Motor neuron (in vitro differentiated cells): ENCODE measurements at regions not wholly inside any gene's neighbourhood (a gene's known extent, or its start where the extent isn't known, plus 50 kb on each side); places are given as distances from the start of the nearest gene placed in this dataset.

Experiments
- ATAC-seq, 8 experiments: fragments of 200-7000 bp; cut with Tn5 transposase; replicated peaks in 6 of 8; 2 replicates each; pipeline ENCODE4 v1.8.0; 2021; ENCODE audit warnings: mild to moderate bottlenecking in 8 of 8, moderate library complexity in 8 of 8
- H3K27ac ChIP-seq, 2 donors: fragments of 250-450 bp; sonication (Bioruptor Pico); 2 replicates each; pipeline ENCODE4 v1.9.0; 2021; ENCODE audit warnings: antibody characterized with exemption in 2 of 2, mild to moderate bottlenecking in 2 of 2, moderate library complexity in 1 of 2
- H3K4me1 ChIP-seq, 2 donors: fragments of 250-450 bp; sonication (Bioruptor Pico); replicated peaks in 1 of 2; 2 replicates each; pipeline ENCODE4 v1.6.1; 2021; ENCODE audit warnings: antibody characterized with exemption in 2 of 2, mild to moderate bottlenecking in 2 of 2, moderate library complexity in 1 of 2
- H3K4me3 ChIP-seq, 5 donors: fragments of 250-450 bp; sonication (Bioruptor Pico); 2 replicates each; pipeline ENCODE4 v1.9.0; 2021; ENCODE audit warnings: antibody characterized with exemption in 5 of 5, mild to moderate bottlenecking in 5 of 5, moderate library complexity in 4 of 5
- WGBS, 10 experiments: fragments of 450-650 bp; shearing (Covaris generic); methylation state at CpG; one replicate each; pipeline ENCODE4 v1.0.0; 2022; 5-methylcytosine and 5-hydroxymethylcytosine counted together
- in situ Hi-C, 9 experiments: fragments of 400-800 bp; cut with MboI; loops; one replicate each; pipeline ENCODE4 v1.15.0; 2021; ENCODE audit warnings: low sequenced_read_pairs in 9 of 9, low pct_unique_long_range_greater_than_20kb in 2 of 9; ENCODE audit not compliant: unreplicated experiment in 9 of 9

- Histone ChIP-seq H3K4me3 (peak overlapping the region; percentile 42 to 52 (median 48)), H3K4me1 (peaks cover 17 to 22% of the 10 kb centered on the region in 2 donors), H3K27ac (peak overlapping the region; percentile 20 to 78)
- in situ Hi-C loops = no loop called here
- 0 to 93% (median 33%) methylated on average over 2 to 7 of the region's 7 CpGs for WGBS, 10 experiments
- peak in 1 of 8 experiments; percentile 1 for ATAC-seq
These were observed 70.9 kb upstream of the NHSL1 start for GRCh38 chr6:138569970-138570724.

DNA sequence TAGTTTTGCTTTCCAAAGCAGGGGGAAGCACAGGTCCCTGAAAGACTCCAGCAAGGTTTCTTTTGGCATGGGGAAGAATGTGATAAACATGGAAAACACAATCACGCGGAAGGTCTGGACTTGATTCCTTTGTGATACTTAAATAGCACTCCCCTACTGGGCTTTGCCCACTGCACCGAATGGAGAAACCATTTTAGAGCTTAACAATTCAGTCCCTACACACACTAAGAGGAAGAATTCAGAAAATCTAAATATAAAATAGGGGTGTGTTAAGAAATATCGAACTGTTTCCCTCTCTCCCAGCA is 71.4 kb upstream of the NHSL1 start:
- Histone ChIP-seq H3K4me1 (peaks cover 17 to 22% of the 10 kb centered on the region in 2 donors), H3K27ac (peak overlapping the region; percentile 20 to 78), H3K4me3 (peak overlapping the region; percentile 42 to 52 (median 48))
- WGBS, 10 experiments = 0 to 96% (median 30%) methylated on average over 1 to 4 of the region's 4 CpGs; no CpG with 5 or more reads in 1 of the 10 experiments
- in situ Hi-C loops = no loop called here
- peak in 1 of 8 experiments; percentile 13 for ATAC-seq

GRCh38 chr6:138571181-138571580 is 71.9 kb upstream of the NHSL1 start:
- in situ Hi-C loops = no loop called here
- WGBS, 10 experiments = 0 to 96% (median 10%) methylated on average over 1 to 7 of the region's 7 CpGs; no CpG with 5 or more reads in 1 of the 10 experiments
- ATAC-seq = peak in 4 of 8 experiments; percentile 6 to 21 (median 14)
- Histone ChIP-seq H3K27ac (peak overlapping the region; percentile 20 to 78), H3K4me3 (peak overlapping the region; percentile 42 to 52 (median 48)), H3K4me1 (peaks cover 17 to 24% of the 10 kb centered on the region in 2 donors)

- Histone ChIP-seq H3K4me1 (peaks cover 17 to 29% of the 10 kb centered on the region in 2 donors), H3K4me3 (peak overlapping the region; percentile 42 to 52 (median 48)), H3K27ac (peak overlapping the region; percentile 34 to 78)
- in situ Hi-C loops = no loop called here
- ATAC-seq = no peak
- WGBS, 10 experiments = 0 to 60% (median 4%) methylated on average over 2 to 15 of the region's 15 CpGs; no CpG with 5 or more reads in 1 of the 10 experiments
These were observed 72.4 kb upstream of the NHSL1 start for GRCh38 chr6:138571585-138572166.

DNA sequence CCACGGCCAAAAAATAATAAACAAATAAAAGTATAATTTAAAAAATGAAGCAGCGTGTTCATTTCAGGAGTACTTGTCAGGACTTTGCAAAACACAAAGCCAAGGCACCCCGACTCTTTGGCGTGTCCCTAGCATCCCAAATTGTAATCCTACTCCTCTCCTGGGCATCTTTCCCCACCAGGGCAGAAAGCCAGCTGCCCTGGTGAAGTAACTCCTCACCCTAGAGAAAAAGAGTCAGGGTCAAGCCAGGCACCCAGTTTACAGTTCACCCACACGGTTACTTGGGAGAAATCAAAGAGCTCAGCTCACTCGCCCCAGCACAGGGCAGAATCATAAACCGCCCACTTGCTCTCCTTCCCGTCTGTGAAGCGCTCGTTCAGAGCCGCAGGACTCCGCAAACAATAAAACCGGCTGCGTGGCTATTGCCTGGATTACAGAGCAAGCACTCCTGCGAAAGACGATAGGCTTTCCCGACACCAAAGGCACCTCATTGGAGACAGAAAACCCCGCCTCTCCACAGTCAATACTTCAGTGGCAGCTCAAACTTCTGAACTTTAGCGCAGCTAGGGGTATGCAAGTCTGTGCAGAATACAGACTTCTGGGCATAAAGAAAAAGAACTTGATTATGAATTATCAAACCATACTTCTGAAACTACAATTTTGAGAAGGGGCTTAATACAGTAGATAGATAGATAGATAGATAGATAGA is 73.0 kb upstream of the NHSL1 start:
- H3K4me1 ChIP-seq = peaks cover 22 to 33% of the 10 kb centered on the region in 2 donors
- in situ Hi-C loops = no loop called here
- WGBS, 10 experiments = 0 to 29% (median 0%) methylated on average over 1 to 16 of the region's 19 CpGs
- H3K27ac ChIP-seq = peak overlapping the region; percentile 34 to 78
- peak; percentile 88 to 99 (median 92) for ATAC-seq
- H3K4me3 ChIP-seq = peak overlapping the region; percentile 42 to 52 (median 48)

DNA sequence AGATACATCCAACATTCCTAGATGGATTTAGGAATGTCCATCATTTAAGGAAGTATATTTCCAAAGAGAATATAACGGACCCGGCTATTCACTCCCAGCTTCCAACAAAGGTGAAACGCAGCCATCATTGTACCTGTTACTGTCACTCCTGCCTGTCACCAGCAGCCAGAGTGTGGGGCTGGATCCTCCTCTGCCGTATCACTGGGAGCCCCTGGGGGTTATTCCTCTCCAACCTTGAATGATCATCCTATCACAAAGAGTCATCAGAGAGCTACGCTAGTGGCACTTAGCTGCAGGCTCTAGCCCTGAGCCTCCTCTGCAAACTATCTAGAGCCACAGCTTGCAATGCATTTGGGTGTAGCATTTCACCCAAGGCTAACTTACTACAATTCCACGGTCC is 73.6 kb upstream of the NHSL1 start:
- H3K27ac ChIP-seq = no peak overlapping the region
- ATAC-seq = peak in 1 of 8 experiments; percentile 3
- H3K4me3 ChIP-seq = no peak overlapping the region
- in situ Hi-C loops = no loop called here
- WGBS, 10 experiments = 39 to 78% (median 56%) methylated on average over 1 to 6 of the region's 6 CpGs; no CpG with 5 or more reads in 2 of the 10 experiments
- peaks cover 24 to 33% of the 10 kb centered on the region in 2 donors for H3K4me1 ChIP-seq

DNA sequence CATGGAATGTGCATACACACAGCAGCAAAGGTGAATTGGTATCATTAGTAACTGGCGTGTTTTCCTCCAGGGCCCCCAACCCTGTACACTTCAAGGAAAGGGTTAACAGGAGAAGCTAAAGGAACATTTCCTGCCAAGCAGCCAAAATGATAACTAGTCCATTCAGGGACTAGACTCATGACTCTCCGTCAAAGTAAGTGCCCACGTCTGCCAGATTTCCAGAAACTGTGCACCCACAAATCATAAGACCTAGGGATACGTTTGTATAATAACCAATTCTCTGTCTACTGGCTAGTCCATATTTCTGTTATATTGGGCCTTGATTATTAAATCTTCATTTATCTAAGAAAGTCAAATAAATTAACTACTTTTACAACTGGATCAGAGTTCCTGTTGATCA is 76.0 kb upstream of the NHSL1 start:
- WGBS, 10 experiments = 0 to 93% (median 81%) methylated on average over 1 to 4 of the region's 4 CpGs; no CpG with 5 or more reads in 4 of the 10 experiments
- H3K4me3 ChIP-seq = no peak overlapping the region
- in situ Hi-C loops = loop anchor here in 6 of 9 experiments (25.0 kb wide), 2 partner anchors 138 to 187 kb away; partner anchors contain the start of gene CCDC28A (in 4 of the 6)
- H3K27ac ChIP-seq = no peak overlapping the region
- peaks cover 13 to 24% of the 10 kb centered on the region in 2 donors for H3K4me1 ChIP-seq
- no peak for ATAC-seq

DNA sequence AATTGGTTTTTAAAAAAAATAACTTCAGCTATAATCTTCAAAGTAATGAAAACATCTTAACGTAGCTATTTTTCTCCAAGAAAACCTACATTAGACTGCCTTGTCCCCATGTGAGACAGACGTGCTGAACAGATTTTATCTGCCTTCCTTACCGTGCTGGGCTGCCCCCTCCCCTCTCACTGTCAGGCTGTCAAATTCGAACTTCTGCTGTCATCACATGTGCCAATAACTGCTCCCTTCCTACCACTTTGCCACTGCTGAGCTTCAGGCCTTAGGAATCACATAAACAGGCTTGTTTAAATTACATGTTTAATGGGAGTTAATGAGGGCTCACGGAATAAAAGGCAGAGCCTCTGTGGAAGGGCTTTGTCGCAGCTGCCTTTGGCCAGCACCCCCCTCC is 77.0 kb upstream of the NHSL1 start:
- Histone ChIP-seq H3K4me1 (peaks cover 13 to 24% of the 10 kb centered on the region in 2 donors), H3K4me3 (no peak overlapping the region), H3K27ac (no peak overlapping the region)
- in situ Hi-C loops = loop anchor here in 6 of 9 experiments (25.0 kb wide), 2 partner anchors 139 to 186 kb away; partner anchors contain the start of gene CCDC28A (in 4 of the 6)
- whole genome bisulfite sequencing, 10 experiments = 51 to 75% (median 57%) methylated on average over 2 to 6 of the region's 6 CpGs; no CpG with 5 or more reads in 3 of the 10 experiments
- no peak for ATAC-seq

DNA sequence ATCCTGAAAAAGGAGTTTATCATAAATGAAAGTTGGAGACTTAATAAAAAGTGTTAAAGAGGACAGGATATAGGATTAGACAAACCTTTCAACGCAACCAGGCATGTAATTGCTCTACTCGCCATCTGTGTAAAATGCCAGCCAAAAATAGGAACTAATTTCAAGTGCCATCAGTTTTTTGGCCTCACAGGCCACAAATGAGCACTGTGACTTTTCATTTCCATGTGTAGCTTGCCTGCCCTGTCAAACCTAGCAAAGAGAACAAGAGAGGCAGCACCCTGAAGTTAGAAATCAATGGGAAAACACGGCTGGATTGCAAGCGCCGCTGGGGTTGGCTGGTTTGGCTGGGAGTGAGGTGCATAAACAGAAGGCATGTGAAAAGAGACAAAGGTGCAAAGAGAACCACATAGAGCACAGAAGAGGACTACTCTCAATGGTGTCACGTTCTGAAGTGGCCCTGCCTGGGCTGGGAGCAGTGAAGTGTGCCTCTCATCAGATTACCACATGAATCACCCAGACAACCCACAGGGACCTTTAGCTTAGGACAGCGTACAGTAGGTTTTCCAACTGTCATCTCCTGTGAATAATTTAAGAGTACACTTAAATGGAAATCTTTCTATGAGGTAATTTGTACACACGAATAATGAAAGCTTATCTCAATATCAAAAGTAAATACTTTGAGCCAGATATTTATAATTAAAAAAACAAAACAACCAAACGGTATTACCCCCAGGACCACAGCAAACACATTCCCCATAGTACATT is 78.0 kb upstream of the NHSL1 start:
- 43 to 88% (median 70%) methylated on average over 1 to 9 of the region's 9 CpGs for WGBS, 10 experiments
- in situ Hi-C loops = loop anchor here in 6 of 9 experiments (25.0 kb wide), 2 partner anchors 140 to 185 kb away; partner anchors contain the start of gene CCDC28A (in 4 of the 6)
- Histone ChIP-seq H3K4me1 (peaks cover 13 to 24% of the 10 kb centered on the region in 2 donors), H3K27ac (no peak overlapping the region), H3K4me3 (no peak overlapping the region)
- ATAC-seq = peak in 5 of 8 experiments; percentile 64 to 89 (median 81)

DNA sequence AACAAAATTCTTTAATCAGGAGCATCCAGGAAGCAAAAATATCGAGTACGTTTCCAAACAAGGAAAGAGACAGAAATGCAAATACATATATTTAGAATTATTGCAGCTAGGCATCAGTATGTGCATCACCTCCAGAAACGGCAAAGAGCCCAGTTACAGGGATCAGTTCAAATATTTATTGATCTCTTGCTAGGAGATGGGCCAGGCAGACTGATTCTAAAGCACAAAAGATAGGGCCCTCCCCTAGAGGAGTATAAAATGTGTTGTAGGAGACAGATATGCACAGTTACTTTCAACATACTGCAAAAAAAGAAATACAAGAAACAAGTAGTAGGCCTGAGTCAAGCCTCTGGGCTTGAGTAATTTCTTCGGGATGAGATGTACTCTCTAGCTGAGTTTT is 80.7 kb upstream of the NHSL1 start:
- WGBS, 10 experiments = 71 to 100% (median 91%) methylated on average over 1 to 4 of the region's 4 CpGs
- H3K27ac ChIP-seq = no peak overlapping the region
- H3K4me3 ChIP-seq = no peak overlapping the region
- in situ Hi-C loops = loop anchor here in 6 of 9 experiments (10.0 to 25.0 kb wide), 3 partner anchors 143 to 182 kb away; partner anchors contain the start of gene CCDC28A (in 4 of the 6)
- no peak for ATAC-seq
- peaks cover 13 to 24% of the 10 kb centered on the region in 2 donors for H3K4me1 ChIP-seq

GRCh38 chr6:138580801-138581200 is 81.5 kb upstream of the NHSL1 start:
- H3K27ac ChIP-seq = no peak overlapping the region
- peaks cover 13 to 24% of the 10 kb centered on the region in 2 donors for H3K4me1 ChIP-seq
- no peak overlapping the region for H3K4me3 ChIP-seq
- in situ Hi-C loops = loop anchor here in 6 of 9 experiments (10.0 to 25.0 kb wide), 3 partner anchors 144 to 182 kb away; partner anchors contain the start of gene CCDC28A (in 4 of the 6)
- no peak for ATAC-seq
- 59 to 100% (median 88%) methylated on average over 1 to 6 of the region's 6 CpGs; no CpG with 5 or more reads in 1 of the 10 experiments for whole genome bisulfite sequencing, 10 experiments

- no peak overlapping the region for H3K27ac ChIP-seq
- no peak for ATAC-seq
- 83 to 100% (median 100%) methylated on average over 1 to 3 of the region's 4 CpGs for WGBS, 10 experiments
- H3K4me1 ChIP-seq = peaks cover 5 to 7% of the 10 kb centered on the region in 2 donors
- no peak overlapping the region for H3K4me3 ChIP-seq
- in situ Hi-C loops = loop anchor here in 6 of 9 experiments (10.0 to 25.0 kb wide), 3 partner anchors 145 to 180 kb away; partner anchors contain the start of gene CCDC28A (in 4 of the 6)
These were observed 83.3 kb upstream of the NHSL1 start for GRCh38 chr6:138582573-138582972.
